GM18907 (cell line): ENCODE measurements at regions not wholly inside any gene's neighbourhood (a gene's known extent, or its start where the extent isn't known, plus 50 kb on each side); places are given as distances from the start of the nearest gene placed in this dataset.
"Not testable (repeated sequence)": the region's sequence is repeated elsewhere in the genome, so short reads cannot be mapped to it uniquely, and the experiment has no call there.

Source experiments
- ATAC-seq: cut with Tn5 transposase; IDR thresholded peaks from one replicate; pipeline ENCODE4 v1.9.1; 2021; ENCODE audit warnings: mild to moderate bottlenecking, moderate library complexity; ENCODE audit not compliant: unreplicated experiment

DNA sequence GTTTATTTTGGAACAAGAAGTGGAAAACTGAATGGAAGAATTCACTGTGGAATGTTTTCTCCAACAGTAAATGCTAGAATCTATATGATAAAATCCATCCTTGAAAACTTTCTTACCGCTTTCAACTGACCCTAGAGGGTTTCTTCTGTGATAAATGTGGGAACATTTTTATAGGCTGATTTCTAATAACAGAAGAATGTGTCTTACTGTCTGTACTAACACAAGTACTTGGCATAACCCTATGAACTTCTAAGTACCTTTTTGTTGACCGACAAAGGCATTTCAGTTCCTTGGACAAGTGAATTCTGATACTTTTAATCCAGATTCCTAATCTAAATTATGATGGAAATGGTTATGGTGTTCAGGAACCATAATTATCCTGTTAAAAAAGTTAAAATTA lies 1109.7 kb upstream of the FLRT2 start:
- no peak for ATAC-seq

GRCh38 chr14:84421621-84422020 lies 1108.3 kb upstream of the FLRT2 start:
- ATAC-seq, result no peak

- no peak for ATAC-seq
Observed at GRCh38 chr14:84425968-84426367, 1104.0 kb upstream of the FLRT2 start.

DNA sequence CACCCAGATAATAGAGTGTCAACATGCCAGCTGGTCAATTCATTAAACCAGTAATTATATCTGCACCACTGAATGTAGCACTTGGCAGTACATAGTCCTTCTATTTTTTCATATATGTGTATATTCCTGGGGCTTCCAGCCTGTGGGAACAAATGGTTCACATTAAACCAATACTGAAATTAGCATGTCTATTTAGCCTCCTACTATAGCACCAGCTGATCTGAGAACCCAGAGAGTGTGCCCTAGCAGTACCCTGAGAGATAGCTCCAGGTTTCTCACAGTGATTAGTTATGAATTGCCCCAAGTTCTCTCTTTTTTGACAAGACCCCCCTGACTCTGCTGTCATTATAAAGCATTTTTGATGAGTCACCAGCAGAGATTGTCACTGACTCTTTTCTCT lies 1097.3 kb upstream of the FLRT2 start:
- no peak for ATAC-seq

GRCh38 chr14:84433961-84434360 lies 1096.0 kb upstream of the FLRT2 start:
- no peak for ATAC-seq

GRCh38 chr14:84435820-84436324 lies 1094.1 kb upstream of the FLRT2 start:
- ATAC-seq, result no peak

DNA sequence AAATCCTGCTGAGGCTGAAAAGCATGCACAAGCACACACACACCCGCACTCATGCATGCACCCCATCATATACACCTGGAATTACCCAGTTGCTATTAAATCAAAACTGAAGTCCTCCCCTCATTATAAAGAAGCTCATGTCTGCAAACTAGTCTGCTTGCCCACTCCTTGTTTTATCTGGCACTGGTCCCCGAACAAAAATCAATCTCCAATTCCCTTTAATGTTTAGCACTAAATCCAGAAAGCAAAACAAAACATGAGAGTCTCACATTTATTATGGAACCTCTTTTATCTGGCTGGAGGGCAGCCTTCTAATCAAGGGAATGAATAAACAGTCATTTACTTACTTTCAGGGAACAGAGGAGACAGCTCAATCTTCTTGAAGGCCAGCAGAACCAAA lies 1093.4 kb upstream of the FLRT2 start:
- no peak for ATAC-seq

DNA sequence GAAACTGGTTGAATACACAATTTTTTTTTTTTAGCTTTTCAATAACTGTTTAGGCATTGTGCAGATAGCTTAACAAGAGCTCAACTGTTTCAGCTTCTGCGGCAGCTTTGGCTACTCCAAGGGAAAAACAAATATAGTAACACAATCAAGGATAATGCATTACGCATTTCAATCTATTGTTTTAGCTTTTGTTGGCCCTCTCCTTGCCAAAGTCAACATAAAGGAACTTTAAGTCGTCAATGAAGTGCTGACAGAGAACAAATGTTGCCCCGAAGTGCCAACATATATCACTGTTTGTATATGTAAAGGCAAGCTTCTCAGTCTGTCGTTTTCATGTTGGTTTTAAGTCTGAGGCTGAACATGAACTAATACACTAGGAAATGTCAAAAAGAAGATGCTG lies 1087.4 kb upstream of the FLRT2 start:
- no peak for ATAC-seq

DNA sequence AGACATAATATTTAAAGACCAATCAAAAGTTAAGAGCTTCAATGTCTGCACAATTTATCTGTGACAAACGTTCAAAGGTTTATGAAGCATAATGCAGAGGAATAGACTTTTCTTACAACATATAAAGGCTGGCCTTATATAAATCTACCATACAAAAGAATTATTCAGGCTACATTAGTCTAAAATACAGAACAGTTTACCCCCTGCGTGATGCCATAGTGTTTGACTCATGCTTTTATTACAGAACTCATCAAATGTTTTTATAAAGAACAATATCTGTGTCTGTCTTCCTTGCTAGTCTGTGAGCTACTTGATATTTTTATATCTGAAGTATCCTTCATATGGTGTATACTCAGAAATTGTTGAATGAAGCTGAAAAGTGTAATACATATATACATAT lies 1084.5 kb upstream of the FLRT2 start:
- no peak for ATAC-seq

GRCh38 chr14:84446250-84446649 lies 1083.7 kb upstream of the FLRT2 start:
- ATAC-seq, result no peak

DNA sequence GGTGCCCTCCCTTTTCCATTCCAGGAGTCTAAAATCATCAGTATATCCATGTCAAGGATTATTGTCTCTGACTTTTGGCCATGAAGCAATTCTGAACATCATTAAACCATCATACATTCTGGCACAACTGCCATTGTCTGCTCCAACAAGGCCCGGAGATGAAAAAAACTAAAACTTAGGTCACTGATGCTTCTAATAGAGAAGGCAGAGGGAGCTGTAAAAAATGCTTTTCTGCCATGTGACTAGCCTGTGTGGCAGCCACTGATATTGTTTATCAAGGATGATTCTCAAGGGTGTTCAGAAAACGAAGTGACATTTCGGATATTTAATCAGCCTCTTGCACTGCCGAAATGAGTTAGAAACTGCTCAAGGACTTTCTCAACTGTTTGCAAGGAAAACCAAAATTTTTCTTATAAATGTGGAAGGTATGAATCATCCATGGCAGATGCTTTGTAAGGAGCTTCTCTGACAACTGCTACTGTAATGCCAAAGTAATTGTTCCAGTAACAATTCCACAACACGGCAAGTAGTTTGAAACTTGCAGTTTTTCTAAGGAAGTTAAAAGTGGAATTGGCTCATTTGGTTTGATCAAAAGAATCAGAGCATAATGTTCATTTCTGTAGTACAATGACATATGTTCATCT lies 1076.5 kb upstream of the FLRT2 start:
- no peak for ATAC-seq

- no peak for ATAC-seq
Observed at GRCh38 chr14:84454114-84454513, 1075.8 kb upstream of the FLRT2 start.

- ATAC-seq, result no peak
Observed at GRCh38 chr14:84456946-84457345, 1073.0 kb upstream of the FLRT2 start.

DNA sequence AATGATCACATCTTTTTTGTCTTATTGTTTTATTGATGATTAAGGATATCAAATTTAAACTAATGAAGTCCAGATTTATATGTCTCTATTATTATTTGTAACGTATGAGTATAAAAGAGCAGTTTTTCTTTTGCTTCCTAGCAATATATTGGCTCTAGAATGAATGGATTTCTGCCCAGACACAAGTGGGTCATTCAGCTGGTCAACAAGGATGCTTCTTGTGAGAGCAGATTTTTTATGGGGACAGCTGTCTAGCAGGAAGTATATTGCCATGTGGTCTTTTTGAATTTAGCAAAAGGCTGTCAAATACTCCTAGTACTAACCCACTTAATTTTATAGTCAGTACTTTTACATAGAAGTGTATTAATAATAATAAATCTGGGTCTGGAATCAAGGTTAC lies 1071.1 kb upstream of the FLRT2 start:
- ATAC-seq, result no peak

DNA sequence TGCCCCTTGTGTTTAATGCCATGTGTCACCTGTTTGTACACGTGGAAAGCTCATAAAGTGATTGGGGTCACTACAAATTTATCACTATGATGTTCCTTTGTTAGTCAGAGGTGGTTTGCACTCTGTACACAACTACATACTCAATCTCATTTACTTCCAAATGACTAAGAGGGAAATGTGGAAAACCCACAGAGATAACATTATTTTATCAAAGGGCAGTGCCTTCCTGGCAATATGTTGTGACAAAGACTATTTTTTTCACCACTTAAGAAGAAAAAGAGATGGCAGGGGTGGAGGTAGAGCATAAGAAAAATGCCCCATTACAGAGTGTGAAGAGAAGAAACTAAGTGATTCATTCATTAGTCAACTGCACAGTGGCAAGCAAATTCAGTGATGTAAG lies 1064.1 kb upstream of the FLRT2 start:
- ATAC-seq, result no peak

GRCh38 chr14:84468153-84468552 lies 1061.8 kb upstream of the FLRT2 start:
- ATAC-seq, result no peak

DNA sequence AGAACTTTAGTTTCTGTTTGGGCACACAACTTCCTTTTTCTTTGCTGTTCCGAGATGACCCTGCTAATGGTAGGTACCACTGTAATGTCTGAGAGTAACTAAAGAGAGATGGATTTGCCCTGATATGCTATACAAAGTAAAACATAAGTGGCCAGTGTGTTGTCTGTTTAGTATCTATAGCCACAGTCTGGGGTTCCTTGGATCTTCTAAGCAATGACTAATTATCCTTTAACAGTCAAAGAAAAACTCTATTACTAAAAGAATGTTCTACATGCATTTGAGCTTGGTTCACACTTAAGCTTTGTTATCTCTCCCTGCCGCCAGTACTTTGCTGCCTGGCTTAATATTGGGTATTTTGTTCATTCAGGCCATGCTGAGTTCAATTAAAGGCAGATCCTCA lies 1051.9 kb upstream of the FLRT2 start:
- no peak for ATAC-seq

DNA sequence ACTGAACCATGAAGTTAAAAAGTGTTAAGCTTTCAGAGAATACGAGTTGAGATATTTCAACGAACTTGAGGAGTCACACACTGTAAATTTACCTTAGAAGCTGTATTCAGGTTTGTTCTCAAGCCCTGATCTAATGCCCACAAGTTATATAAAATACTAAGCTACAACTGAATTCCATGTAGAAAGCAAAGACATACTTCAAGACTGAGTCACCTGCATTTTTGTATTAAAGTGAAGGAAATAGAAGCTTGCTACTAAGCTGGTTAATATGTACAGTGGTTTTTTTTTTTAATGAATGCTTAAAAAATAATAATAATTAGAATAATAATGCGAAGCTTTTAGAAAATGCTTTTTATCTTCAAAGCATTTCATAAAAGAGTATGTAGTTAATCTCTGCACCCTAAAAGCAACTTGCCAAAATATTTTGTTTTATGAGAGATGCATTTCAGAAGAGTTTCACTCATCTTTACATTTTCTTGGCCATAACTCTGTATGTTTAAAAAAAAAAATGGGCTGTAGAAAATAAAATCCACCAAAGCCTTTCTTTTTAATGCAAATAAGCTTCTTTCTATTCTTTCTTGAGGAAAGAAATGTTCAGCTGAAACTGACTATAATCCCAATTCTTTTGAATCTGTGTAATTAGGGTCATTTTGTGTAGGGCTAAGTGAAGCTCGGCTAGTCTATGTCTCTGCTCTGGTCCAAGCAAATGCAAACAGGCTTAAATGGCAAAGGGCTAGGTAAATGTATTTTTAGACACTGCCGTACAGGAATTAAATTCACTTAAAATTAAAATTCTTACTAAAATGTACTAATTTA lies 1047.5 kb upstream of the FLRT2 start:
- no peak for ATAC-seq

- ATAC-seq, result no peak
Observed at GRCh38 chr14:84483072-84483420, 1046.9 kb upstream of the FLRT2 start.

DNA sequence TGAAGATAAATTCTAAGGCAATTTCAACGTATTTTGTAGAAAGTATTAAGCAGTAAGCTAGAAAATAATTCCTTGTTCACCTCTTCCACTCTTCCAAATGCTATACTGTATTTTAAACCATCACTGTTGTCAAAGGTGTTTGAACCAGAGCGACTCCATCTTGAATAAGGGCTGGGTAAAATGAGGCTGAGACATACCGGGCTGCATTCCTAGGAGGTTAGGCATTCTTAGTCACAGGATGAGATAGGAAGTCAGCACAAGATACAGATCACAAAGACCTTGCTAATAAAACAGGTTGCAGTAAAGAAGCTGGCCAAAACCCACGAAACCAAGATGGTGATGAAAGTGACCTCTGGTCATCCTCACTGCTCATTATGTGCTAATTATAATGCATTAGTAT lies 1045.7 kb upstream of the FLRT2 start:
- ATAC-seq, result not testable (repeated sequence)

DNA sequence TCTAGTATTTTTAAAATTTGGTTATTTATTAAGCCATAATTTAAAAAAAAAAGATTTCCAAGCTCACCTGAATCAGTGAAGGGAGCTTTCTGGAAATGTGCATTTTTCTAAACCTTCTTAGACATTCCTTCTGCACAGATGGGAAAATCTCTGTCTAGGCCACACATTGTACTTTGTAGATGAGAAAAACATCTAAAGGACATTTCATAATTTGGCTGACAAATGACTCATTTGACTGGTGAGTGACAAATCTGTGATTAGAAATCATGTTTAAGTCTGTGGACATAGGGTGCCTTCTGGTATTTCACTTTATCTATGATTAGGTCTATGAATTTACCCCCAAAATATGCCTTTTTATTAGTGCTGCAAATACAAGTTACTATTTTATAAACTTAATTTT lies 1044.9 kb upstream of the FLRT2 start:
- no peak for ATAC-seq

DNA sequence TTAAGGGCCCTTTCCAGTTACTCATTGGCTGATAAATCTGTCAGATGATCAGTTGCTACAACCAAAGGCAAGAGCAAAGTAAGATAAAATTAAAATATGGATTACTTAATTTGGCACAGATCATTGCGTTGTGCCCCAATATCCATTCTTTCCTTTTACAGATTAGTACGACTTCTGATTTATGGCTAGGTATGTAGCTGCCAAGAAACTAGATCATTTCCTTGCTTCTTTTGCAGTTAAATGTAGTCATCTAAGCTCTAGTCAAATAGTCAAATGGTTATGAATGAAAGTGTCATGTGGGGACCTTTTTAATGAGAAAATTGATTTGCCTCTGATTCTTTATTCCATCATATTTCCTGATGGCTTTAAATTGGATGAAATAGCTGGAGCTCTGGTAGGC lies 1039.9 kb upstream of the FLRT2 start:
- ATAC-seq, result no peak

GRCh38 chr14:84492685-84493084 lies 1037.3 kb upstream of the FLRT2 start:
- no peak for ATAC-seq
